ENCODE measurements at regions not wholly inside any gene's neighbourhood (a gene's known extent, or its start where the extent isn't known, plus 50 kb on each side); places are given as distances from the start of the nearest gene placed in this dataset.

GRCh38 chr6:14716499-14717146 lies 529.2 kb upstream of the JARID2 start:
- TF ChIP-seq CTCF (IDR thresholded peaks at IDR 0.05; ENCODE audit: insufficient read depth, low read length, poor library complexity, severe bottlenecking), result no peak
- no peak for TF ChIP-seq EZH2phosphoT487 (conservative IDR thresholded peaks at IDR 0.05; ENCODE audit: low read length)
- Histone ChIP-seq H4K20me1 (ENCODE audit: low read depth, low read length) (no peaks in the 10 kb centered on the region), H3F3A (ENCODE audit: insufficient read depth) (no peaks in the 10 kb centered on the region), H2AFZ (ENCODE audit: low read depth, low read length, severe bottlenecking) (no peak overlapping the region), H3K36me3 (ENCODE audit: low read length) (no peaks in the 10 kb centered on the region), H3K9me2 (replicated peaks; ENCODE audit: insufficient read depth, low read length) (no peaks in the 10 kb centered on the region), H3K9ac (ENCODE audit: low read length) (no peak overlapping the region), H3K27ac (ENCODE audit: low read depth, low read length) (no peak overlapping the region), H3K79me2 (ENCODE audit: insufficient read depth, low read length) (no peaks in the 10 kb centered on the region), H3K27me3 (ENCODE audit: low read length) (no peaks in the 10 kb centered on the region), H3K4me2 (ENCODE audit: low read depth, low read length, poor library complexity, severe bottlenecking) (no peak overlapping the region), H3K4me3 (ENCODE audit: insufficient read depth, low read length, poor library complexity, severe bottlenecking) (no peak overlapping the region), H3K9me3 (ENCODE audit: insufficient read depth, low read length) (no peaks in the 10 kb centered on the region)

DNA sequence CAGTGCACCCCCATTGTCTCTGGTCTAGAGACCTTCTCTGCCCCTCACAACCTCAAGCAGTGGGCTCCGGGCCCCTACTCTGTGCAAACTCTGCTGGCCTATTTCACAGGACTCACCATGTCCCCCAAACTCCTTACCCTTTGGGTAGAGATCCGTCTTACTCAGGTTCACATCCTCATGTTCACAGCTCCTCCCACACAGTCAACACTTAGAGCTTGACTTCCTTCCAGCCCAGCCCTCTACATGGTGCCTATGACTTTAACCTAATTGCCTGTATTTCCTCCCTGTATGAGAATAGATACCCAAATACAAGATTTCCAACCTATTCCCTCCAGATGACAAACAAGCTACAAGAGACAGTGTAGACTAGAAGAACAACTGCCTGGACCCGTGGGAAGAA lies 528.6 kb upstream of the JARID2 start:
- Histone ChIP-seq H2AFZ (ENCODE audit: low read depth, low read length, severe bottlenecking) (no peak overlapping the region), H3K36me3 (ENCODE audit: low read length) (no peaks in the 10 kb centered on the region), H3K9me3 (ENCODE audit: insufficient read depth, low read length) (no peaks in the 10 kb centered on the region), H3K79me2 (ENCODE audit: insufficient read depth, low read length) (no peaks in the 10 kb centered on the region), H4K20me1 (ENCODE audit: low read depth, low read length) (no peaks in the 10 kb centered on the region), H3K27ac (ENCODE audit: low read depth, low read length) (no peak overlapping the region), H3K4me3 (ENCODE audit: insufficient read depth, low read length, poor library complexity, severe bottlenecking) (no peak overlapping the region), H3K9ac (ENCODE audit: low read length) (no peak overlapping the region), H3F3A (ENCODE audit: insufficient read depth) (no peaks in the 10 kb centered on the region), H3K27me3 (ENCODE audit: low read length) (no peaks in the 10 kb centered on the region), H3K4me2 (ENCODE audit: low read depth, low read length, poor library complexity, severe bottlenecking) (no peak overlapping the region), H3K9me2 (replicated peaks; ENCODE audit: insufficient read depth, low read length) (no peaks in the 10 kb centered on the region)
- no peak for TF ChIP-seq CTCF (IDR thresholded peaks at IDR 0.05; ENCODE audit: insufficient read depth, low read length, poor library complexity, severe bottlenecking)
- no peak for TF ChIP-seq EZH2phosphoT487 (conservative IDR thresholded peaks at IDR 0.05; ENCODE audit: low read length)

- H3F3A ChIP-seq (ENCODE audit: insufficient read depth), result no peaks in the 10 kb centered on the region
- no peak for TF ChIP-seq CTCF (IDR thresholded peaks at IDR 0.05; ENCODE audit: insufficient read depth, low read length, poor library complexity, severe bottlenecking)
- no peak for TF ChIP-seq EZH2phosphoT487 (conservative IDR thresholded peaks at IDR 0.05; ENCODE audit: low read length)
- H3K9ac ChIP-seq (ENCODE audit: low read length), result no peak overlapping the region
- no peaks in the 10 kb centered on the region for H3K79me2 ChIP-seq (ENCODE audit: insufficient read depth, low read length)
- no peaks in the 10 kb centered on the region for H3K27me3 ChIP-seq (ENCODE audit: low read length)
- no peaks in the 10 kb centered on the region for H3K9me3 ChIP-seq (ENCODE audit: insufficient read depth, low read length)
- no peak overlapping the region for H3K4me2 ChIP-seq (ENCODE audit: low read depth, low read length, poor library complexity, severe bottlenecking)
- no peak overlapping the region for H3K27ac ChIP-seq (ENCODE audit: low read depth, low read length)
- no peaks in the 10 kb centered on the region for H3K9me2 ChIP-seq (replicated peaks; ENCODE audit: insufficient read depth, low read length)
- no peak overlapping the region for H2AFZ ChIP-seq (ENCODE audit: low read depth, low read length, severe bottlenecking)
- H3K36me3 ChIP-seq (ENCODE audit: low read length), result no peaks in the 10 kb centered on the region
- H4K20me1 ChIP-seq (ENCODE audit: low read depth, low read length), result no peaks in the 10 kb centered on the region
- no peak overlapping the region for H3K4me3 ChIP-seq (ENCODE audit: insufficient read depth, low read length, poor library complexity, severe bottlenecking)
Observed at GRCh38 chr6:14718861-14719260, 527.0 kb upstream of the JARID2 start.
